K562 (cell line): ENCODE measurements at regions not wholly inside any gene's neighbourhood (a gene's known extent, or its start where the extent isn't known, plus 50 kb on each side); places are given as distances from the start of the nearest gene placed in this dataset.

Experiments
- ATAC-seq: fragments of 200-7000 bp; cut with Tn5 transposase; 3 replicates; pipeline ENCODE4 v1.9.1; 2020; ENCODE audit warnings: moderate library complexity
- BruUV-seq: library from RNA; stranded (reverse); fragments of 400-500 nt; replicated peaks from 2 replicates; lab custom pipeline; 2021; lab: Mats Ljungman, UMichigan
- CTCF ChIA-PET: fragments of 300-600 bp; formaldehyde crosslinking; extraction: SDS; loops from one replicate; lab custom pipeline; 2021; ENCODE audit warnings: low intra/inter-chr PET ratio; lab: Yijun Ruan, JAX
- POLR2A ChIA-PET: fragments of 300-600, 350-650 bp; sonication (Branson Sonifier 250); formaldehyde crosslinking; extraction: SDS; loops from one replicate; lab custom pipeline; 2021; ENCODE audit warnings: antibody characterized with exemption, inconsistent platforms; lab: Yijun Ruan, JAX
- DNase-seq, 4 experiments: peaks; one replicate each; pipeline versions ENCODE4 v3.0.0 to v3.0.0-alpha.2; 2011 to 2018; ENCODE audit warnings: low spot score in 3 of 4, mixed read lengths in 3 of 4; ENCODE audit errors: extremely low read depth in 1 of 4
- FAIRE-seq: peaks from 2 replicates; lab custom pipeline; 2011; peaks lifted over from hg19 to GRCh38; lab: Jason Lieb, UNC
- H2AFZ ChIP-seq: 2 replicates; pipeline ENCODE4 v1.6.0; 2011; ENCODE audit warnings: low read depth, low read length, control low read depth, inconsistent platforms
- H3K27ac ChIP-seq: fragments of 200-600 bp; 3 replicates; pipeline ENCODE4 v1.8.0; 2011; ENCODE audit warnings: low read depth, mild to moderate bottlenecking, control low read depth, inconsistent platforms, low read length, moderate library complexity, mixed read lengths; ENCODE audit errors: extremely low read depth
- H3K27me3 ChIP-seq, 2 experiments: fragments of 300-600 bp in 1 of 2; 2 replicates in 1 of 2; 3 replicates in 1 of 2; pipeline versions ENCODE4 v1.6.0 to v1.8.0; 2011; ENCODE audit warnings: inconsistent platforms in 2 of 2, low read length in 2 of 2, mild to moderate bottlenecking in 1 of 2, mixed read lengths in 1 of 2, moderate library complexity in 1 of 2; ENCODE audit not compliant: control insufficient read depth in 2 of 2, insufficient read depth in 2 of 2
- H3K36me3 ChIP-seq: fragments of 300-600 bp; 3 replicates; pipeline ENCODE4 v1.8.0; 2011; ENCODE audit warnings: mild to moderate bottlenecking, low read length, inconsistent platforms; ENCODE audit not compliant: control insufficient read depth, insufficient read depth
- H3K4me1 ChIP-seq, 2 experiments: fragments of 200-600 bp in 1 of 2; replicated peaks in 1 of 2; 2 replicates in 1 of 2; 3 replicates in 1 of 2; pipeline versions ENCODE4 v1.5.1 to v1.8.0; 2011; ENCODE audit warnings: inconsistent platforms in 2 of 2, low read length in 2 of 2, mild to moderate bottlenecking in 1 of 2, mixed read lengths in 1 of 2, moderate library complexity in 1 of 2; ENCODE audit not compliant: control insufficient read depth in 2 of 2, insufficient read depth in 2 of 2
- H3K4me2 ChIP-seq: 2 replicates; pipeline ENCODE4 v1.6.1; 2011; ENCODE audit warnings: low read length, control low read depth, inconsistent platforms, mixed read lengths; ENCODE audit not compliant: insufficient read depth
- H3K4me3 ChIP-seq: fragments of 200-600 bp; sonication (generic), shearing (Covaris generic); 2 replicates; pipeline ENCODE4 v1.5.1; 2016; ENCODE audit warnings: control low read depth, inconsistent platforms
- H3K79me2 ChIP-seq: fragments of 200-600 bp; 3 replicates; pipeline ENCODE4 v1.8.0; 2011; ENCODE audit warnings: low read length, inconsistent platforms; ENCODE audit not compliant: control insufficient read depth, insufficient read depth
- H3K9ac ChIP-seq, 2 experiments: 2 replicates each; pipeline versions ENCODE4 v1.6.0 to v1.6.1; 2011; ENCODE audit warnings: low read depth in 2 of 2, low read length in 2 of 2, control low read depth in 1 of 2, inconsistent platforms in 1 of 2, mild to moderate bottlenecking in 1 of 2, mixed read lengths in 1 of 2; ENCODE audit not compliant: insufficient read depth in 1 of 2
- H3K9me1 ChIP-seq: one replicate; pipeline ENCODE4 v1.6.0; 2011; ENCODE audit warnings: inconsistent platforms, mild to moderate bottlenecking, low read length, moderate library complexity; ENCODE audit not compliant: control insufficient read depth, insufficient read depth
- H3K9me3 ChIP-seq: replicated peaks from 2 replicates; pipeline ENCODE4 v1.5.1; 2011; ENCODE audit warnings: low read depth, low read length, inconsistent platforms; ENCODE audit not compliant: control insufficient read depth, insufficient read depth
- H4K20me1 ChIP-seq: replicated peaks from 2 replicates; pipeline ENCODE4 v1.6.1; 2011; ENCODE audit warnings: low read length, inconsistent platforms, mixed read lengths; ENCODE audit not compliant: control insufficient read depth, insufficient read depth
- CTCF ChIP-seq, 3 experiments: IDR thresholded peaks in 2 of 3; conservative IDR thresholded peaks in 1 of 3; 2 replicates each; pipeline ENCODE4 v1.5.1; 2011 to 2012; ENCODE audit warnings: low read length in 3 of 3, mild to moderate bottlenecking in 3 of 3, control low read depth in 2 of 3, improper control_type of control experiment in 1 of 3, inconsistent platforms in 1 of 3, low read depth in 1 of 3, mixed read lengths in 1 of 3, moderate library complexity in 1 of 3; ENCODE audit not compliant: insufficient read depth in 2 of 3
- PTTG1 ChIP-seq: fragments of 450-650 bp; IDR thresholded peaks from 2 replicates; pipeline ENCODE4 v1.6.1; 2016; ENCODE audit warnings: low read depth, mild to moderate bottlenecking, missing genetic modification characterization, missing compliant biosample characterization
- THRA ChIP-seq: fragments of 450-650 bp; IDR thresholded peaks from 2 replicates; pipeline ENCODE4 v1.6.1; 2017; ENCODE audit warnings: mild to moderate bottlenecking, moderate library complexity
- WGBS: fragments of 100-300 bp; shearing (Covaris generic); methylation state at CpG from one replicate; pipeline ENCODE4 v1.1.6; 2016; ENCODE audit warnings: low coverage, mixed read lengths; ENCODE audit not compliant: insufficient coverage; ENCODE audit errors: missing lambda C conversion rate; 5-methylcytosine and 5-hydroxymethylcytosine counted together
- in situ Hi-C: fragments of 300-500 bp; cut with MboI; formaldehyde crosslinking; loops from 4 replicates; pipeline ENCODE4 v1.15.0; 2018; ENCODE audit warnings: inconsistent platforms, mixed read lengths
- intact Hi-C: fragments of 100-400 bp; cut with micrococcal nuclease; formaldehyde crosslinking; loops from 2 replicates; pipeline ENCODE4 v1.14.2; 2022

GRCh38 chr14:59020382-59020781, 168.1 kb upstream of the DAAM1 start:
- TF ChIP-seq CTCF (IDR thresholded peaks at IDR 0.05 in 2 of 3, conservative IDR thresholded peaks at IDR 0.05 in 1 of 3; ENCODE audit: insufficient read depth in 2 of 3, low read depth in 1 of 3, low read length in 3 of 3), result peak in 2 of 3 experiments; percentile 28 to 30; a peak in 3 of 6 replicates
- TF ChIP-seq THRA, result no peak
- TF ChIP-seq PTTG1, result no peak
- DNase-seq, result peak in 2 of 4 experiments; percentile 4 to 6

More at GRCh38 chr14:59020382-59020781, 168.1 kb upstream of the DAAM1 start:
- FAIRE-seq (no peak), ATAC-seq (0 out of 3 replicates have a peak, but pooled peaks have one; percentile 43)
- BruUV-seq, result no TSS peak
- no peaks in the 10 kb centered on the region for H3K36me3 ChIP-seq
- no peak overlapping the region for H3K9ac ChIP-seq
- no peaks in the 10 kb centered on the region for H3K27me3 ChIP-seq
- H3K4me3 ChIP-seq, result no peak overlapping the region
- POLR2A ChIA-PET, result no interaction called here
- in situ Hi-C loops (no loop called here), intact Hi-C loops (loop anchor here (10.0 kb wide), 2 partner anchors 376 to 554 kb away; partner anchors contain the start of gene CCDC175)
- no peaks in the 10 kb centered on the region for H3K9me3 ChIP-seq
- no peaks in the 10 kb centered on the region for H3K79me2 ChIP-seq
- no peaks in the 10 kb centered on the region for H3K9me1 ChIP-seq
- no peak overlapping the region for H2AFZ ChIP-seq
- H3K4me1 ChIP-seq, result no peaks in the 10 kb centered on the region
- no peak overlapping the region for H3K4me2 ChIP-seq
- 0% methylated on average over 1 of the region's 1 CpG for WGBS
- CTCF ChIA-PET, result no interaction called here
- H4K20me1 ChIP-seq, result no peaks in the 10 kb centered on the region
- no peak overlapping the region for H3K27ac ChIP-seq
